ENCODE measurements at regions not wholly inside any gene's neighbourhood (a gene's known extent, or its start where the extent isn't known, plus 50 kb on each side); places are given as distances from the start of the nearest gene placed in this dataset.

DNA sequence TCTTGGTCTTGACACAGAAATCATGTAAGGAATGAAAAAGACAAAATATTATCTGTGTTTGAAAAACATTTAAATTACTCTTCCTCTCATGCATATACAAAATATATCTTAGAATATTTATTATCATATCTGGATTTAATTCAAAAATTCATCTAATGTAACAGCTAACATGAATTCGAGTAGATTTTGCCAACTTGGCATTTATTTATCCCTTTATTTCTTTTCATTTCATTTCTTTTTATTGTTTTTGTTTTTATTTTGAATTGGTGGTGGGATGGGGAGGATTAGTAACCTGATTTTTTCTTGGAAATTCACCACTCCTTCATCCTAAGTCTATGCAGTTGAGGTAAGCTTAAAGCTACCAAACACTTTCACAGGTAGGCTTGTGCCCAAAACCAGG is 508.7 kb downstream of the EPHA7 start:
- in situ Hi-C loops (cut with MboI; ENCODE audit: low pct_unique_long_range_greater_than_20kb, low sequenced_read_pairs, unreplicated experiment): no loop called here
- TF ChIP-seq, protein P1, sequence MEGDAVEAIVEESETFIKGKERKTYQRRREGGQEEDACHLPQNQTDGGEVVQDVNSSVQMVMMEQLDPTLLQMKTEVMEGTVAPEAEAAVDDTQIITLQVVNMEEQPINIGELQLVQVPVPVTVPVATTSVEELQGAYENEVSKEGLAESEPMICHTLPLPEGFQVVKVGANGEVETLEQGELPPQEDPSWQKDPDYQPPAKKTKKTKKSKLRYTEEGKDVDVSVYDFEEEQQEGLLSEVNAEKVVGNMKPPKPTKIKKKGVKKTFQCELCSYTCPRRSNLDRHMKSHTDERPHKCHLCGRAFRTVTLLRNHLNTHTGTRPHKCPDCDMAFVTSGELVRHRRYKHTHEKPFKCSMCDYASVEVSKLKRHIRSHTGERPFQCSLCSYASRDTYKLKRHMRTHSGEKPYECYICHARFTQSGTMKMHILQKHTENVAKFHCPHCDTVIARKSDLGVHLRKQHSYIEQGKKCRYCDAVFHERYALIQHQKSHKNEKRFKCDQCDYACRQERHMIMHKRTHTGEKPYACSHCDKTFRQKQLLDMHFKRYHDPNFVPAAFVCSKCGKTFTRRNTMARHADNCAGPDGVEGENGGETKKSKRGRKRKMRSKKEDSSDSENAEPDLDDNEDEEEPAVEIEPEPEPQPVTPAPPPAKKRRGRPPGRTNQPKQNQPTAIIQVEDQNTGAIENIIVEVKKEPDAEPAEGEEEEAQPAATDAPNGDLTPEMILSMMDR (IDR thresholded peaks at IDR 0.05; ENCODE audit: extremely low read depth, insufficient read depth, missing control alignments): no peak

DNA sequence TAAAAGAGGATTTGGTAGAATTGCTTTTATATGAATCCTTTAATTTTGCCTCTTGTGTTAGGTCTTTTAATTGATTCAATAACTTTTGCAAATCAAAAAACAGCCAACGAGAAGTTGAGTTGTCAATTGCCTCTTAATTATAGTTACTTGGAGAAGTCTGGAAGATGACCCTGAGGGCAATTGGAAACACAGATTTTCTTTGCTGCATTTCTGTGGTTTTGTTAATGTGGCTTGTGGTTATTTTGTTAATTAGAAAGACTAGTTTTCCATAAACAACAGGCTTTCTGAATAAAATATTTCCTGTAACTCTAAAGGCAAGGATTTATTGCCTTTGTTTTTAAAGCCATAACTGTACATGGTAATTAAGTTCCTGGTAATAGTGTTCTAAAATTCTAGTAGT is 513.0 kb downstream of the EPHA7 start:
- DNase-seq (ENCODE audit: low spot score): no peak
- in situ Hi-C loops (cut with MboI; ENCODE audit: low pct_unique_long_range_greater_than_20kb, low sequenced_read_pairs, unreplicated experiment): no loop called here
- TF ChIP-seq, protein P1 (IDR thresholded peaks at IDR 0.05; ENCODE audit: extremely low read depth, insufficient read depth, missing control alignments): no peak

More for the DNA sequence above, 508.7 kb downstream of the EPHA7 start:
- DNase-seq (ENCODE audit: low spot score): no peak

DNA sequence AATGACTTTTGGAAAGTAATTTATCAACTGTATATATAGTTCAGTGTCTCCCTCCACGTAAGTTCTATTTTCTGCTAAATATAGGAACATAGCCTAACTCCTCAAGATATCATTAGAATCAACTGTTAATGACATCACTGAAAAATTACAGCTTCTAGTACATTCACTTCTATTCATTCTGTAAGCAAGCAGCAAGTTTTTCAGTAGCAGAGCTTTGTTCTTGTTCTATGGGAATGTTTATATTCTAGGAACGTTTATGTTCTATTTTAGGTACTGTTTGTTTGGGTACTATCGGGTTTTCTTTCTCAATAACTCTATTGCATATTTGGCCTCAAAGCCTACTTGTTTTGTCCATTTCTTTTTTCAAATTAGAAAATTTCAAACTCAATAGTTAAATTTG is 525.6 kb downstream of the EPHA7 start:
- no peak for DNase-seq (ENCODE audit: low spot score)
- in situ Hi-C loops (cut with MboI; ENCODE audit: low pct_unique_long_range_greater_than_20kb, low sequenced_read_pairs, unreplicated experiment): no loop called here
- TF ChIP-seq, protein P1 (IDR thresholded peaks at IDR 0.05; ENCODE audit: extremely low read depth, insufficient read depth, missing control alignments): no peak

DNA sequence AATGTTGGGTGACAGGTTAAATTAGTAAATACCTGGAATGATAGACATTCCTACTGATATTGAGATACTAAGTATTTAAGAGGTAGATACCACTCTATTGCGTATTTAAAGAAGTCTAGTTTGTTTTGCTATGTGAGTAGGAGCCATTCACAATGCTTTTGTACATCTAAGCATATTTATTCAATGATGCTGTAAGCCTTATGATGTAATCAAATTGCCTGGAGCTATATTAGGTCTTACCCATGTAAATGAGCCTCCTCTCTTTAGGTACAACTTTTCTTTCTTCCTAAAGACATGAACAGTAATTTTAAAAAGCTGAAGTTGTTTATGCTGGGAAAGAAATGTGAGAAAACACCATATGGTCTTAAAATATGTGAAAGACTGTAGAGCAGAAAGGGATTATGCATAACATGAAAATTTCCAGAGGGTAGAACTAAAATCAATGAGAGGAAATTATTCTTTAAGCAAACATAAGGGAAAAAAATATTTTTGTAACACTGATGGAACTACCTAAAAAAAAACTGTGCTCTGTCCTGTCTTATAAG is 526.7 kb downstream of the EPHA7 start:
- in situ Hi-C loops (cut with MboI; ENCODE audit: low pct_unique_long_range_greater_than_20kb, low sequenced_read_pairs, unreplicated experiment): no loop called here
- DNase-seq (ENCODE audit: low spot score): no peak
- TF ChIP-seq, protein P1 (IDR thresholded peaks at IDR 0.05; ENCODE audit: extremely low read depth, insufficient read depth, missing control alignments): no peak

DNA sequence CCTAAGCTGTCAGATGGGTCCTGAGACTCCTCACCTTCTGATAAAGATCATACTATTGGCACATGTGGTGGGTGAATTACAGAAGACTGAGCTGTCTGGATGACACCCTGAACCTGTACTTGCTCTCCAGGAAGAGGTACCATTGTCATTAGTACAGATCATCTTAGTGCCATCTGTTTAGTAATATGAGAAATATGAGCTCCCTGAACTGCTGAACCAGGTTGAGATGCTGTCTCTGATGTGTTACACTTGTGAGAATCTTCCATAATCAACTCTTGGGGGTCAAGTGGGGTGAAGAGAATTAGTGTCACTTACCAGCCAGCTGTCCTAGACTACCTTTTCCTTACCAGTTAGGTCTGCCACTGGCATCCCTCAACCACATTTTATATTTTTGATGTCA is 531.0 kb downstream of the EPHA7 start:
- TF ChIP-seq, protein P1 (IDR thresholded peaks at IDR 0.05; ENCODE audit: extremely low read depth, insufficient read depth, missing control alignments): no peak
- in situ Hi-C loops (cut with MboI; ENCODE audit: low pct_unique_long_range_greater_than_20kb, low sequenced_read_pairs, unreplicated experiment): no loop called here
- no peak for DNase-seq (ENCODE audit: low spot score)

DNA sequence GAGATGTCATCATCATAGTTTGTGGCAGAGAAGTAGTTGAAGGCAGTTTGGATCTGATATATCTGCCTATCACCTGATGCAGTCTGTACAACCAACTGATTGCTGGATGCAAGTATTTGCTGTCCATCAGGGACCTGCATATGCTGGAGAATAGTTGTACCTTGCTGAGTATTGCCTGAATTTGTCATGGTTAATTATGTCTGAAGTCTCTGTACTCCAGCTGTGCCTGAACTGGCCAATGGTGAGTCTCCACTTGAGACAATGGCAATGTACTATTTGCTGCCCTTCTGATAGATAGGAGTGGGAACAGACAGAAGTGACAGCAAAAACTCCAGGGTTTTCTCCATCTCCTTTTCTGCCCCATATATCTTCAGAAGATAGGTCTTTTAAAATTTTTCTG is 531.5 kb downstream of the EPHA7 start:
- TF ChIP-seq, protein P1 (IDR thresholded peaks at IDR 0.05; ENCODE audit: extremely low read depth, insufficient read depth, missing control alignments): no peak
- in situ Hi-C loops (cut with MboI; ENCODE audit: low pct_unique_long_range_greater_than_20kb, low sequenced_read_pairs, unreplicated experiment): no loop called here
- no peak for DNase-seq (ENCODE audit: low spot score)

DNA sequence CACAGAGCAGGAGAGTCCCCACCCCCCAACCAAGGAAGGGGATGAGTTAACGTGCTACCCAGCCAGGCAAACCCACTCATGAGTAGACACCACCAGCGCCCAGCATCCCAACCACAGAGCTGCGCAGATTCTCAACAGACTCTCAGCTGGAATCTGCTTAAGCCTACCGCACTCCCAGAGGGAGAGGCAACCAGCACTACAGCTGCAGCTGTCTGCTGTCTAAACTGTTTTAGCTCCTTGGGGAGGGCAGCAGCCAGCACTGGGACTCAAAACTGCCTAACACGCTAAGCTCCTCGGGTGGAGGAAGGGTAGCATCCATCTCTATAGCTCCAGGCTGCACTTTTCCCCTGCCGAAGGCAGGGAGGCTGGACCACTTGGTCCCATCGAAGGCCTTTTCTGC is 539.8 kb downstream of the EPHA7 start:
- in situ Hi-C loops (cut with MboI; ENCODE audit: low pct_unique_long_range_greater_than_20kb, low sequenced_read_pairs, unreplicated experiment): no loop called here
- TF ChIP-seq, protein P1 (IDR thresholded peaks at IDR 0.05; ENCODE audit: extremely low read depth, insufficient read depth, missing control alignments): no peak
- no peak for DNase-seq (ENCODE audit: low spot score)

Measured in GM13977 (cell line).